Stimulated activated CD4-positive, alpha-beta T cell treated with anti-CD3 and anti-CD28 coated beads, Interleukin-1b, Interleukin-23, amount 100 ng/mL, for 4 hours (primary cell): ENCODE measurements at regions not wholly inside any gene's neighbourhood (a gene's known extent, or its start where the extent isn't known, plus 50 kb on each side); places are given as distances from the start of the nearest gene placed in this dataset.

Experiments
- DNase-seq, 2 donors: peaks; one replicate each; pipeline ENCODE4 v3.0.0-alpha.2; 2020; ENCODE audit warnings: low read depth in 2 of 2

DNA sequence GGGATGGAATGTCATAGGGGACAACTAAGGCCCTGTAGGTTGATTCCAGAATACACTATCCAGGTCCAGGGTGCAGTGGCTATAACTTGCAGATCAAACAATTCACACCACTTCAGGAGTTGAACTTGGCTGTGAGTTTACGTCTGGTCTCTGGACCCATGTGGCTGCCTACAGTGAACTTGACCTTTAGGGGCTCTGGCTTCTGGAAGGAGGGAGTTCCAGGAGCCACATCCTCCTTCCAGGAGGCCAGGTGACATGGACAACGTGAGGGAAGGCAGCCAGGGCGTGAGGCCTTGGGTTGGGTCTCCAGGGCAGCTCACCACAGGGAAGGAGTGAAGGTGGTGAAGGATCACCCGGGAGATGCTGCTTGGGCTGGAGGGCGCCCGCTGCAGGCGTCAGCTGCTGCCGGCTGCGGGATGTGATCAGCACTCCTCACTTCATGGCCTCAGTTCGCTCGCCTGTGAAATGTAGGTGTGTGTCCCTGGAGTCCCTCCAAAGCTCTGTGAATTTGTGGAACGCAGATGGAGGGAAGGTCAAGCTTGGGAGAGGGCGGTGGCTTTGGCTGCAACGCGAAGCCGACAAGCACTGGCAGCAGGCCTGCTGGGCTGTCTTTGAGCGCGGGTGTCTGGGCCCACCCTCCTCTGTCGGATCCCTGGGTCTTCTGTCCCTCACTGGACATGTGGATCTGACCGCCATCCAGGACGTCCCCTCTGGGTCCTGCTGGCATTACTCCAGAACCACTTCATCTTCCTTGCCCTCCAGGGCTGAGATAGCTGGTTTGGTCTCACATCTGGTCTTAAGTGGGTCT, 146.5 kb downstream of the GLI2 start:
- DNase-seq: no peak

DNA sequence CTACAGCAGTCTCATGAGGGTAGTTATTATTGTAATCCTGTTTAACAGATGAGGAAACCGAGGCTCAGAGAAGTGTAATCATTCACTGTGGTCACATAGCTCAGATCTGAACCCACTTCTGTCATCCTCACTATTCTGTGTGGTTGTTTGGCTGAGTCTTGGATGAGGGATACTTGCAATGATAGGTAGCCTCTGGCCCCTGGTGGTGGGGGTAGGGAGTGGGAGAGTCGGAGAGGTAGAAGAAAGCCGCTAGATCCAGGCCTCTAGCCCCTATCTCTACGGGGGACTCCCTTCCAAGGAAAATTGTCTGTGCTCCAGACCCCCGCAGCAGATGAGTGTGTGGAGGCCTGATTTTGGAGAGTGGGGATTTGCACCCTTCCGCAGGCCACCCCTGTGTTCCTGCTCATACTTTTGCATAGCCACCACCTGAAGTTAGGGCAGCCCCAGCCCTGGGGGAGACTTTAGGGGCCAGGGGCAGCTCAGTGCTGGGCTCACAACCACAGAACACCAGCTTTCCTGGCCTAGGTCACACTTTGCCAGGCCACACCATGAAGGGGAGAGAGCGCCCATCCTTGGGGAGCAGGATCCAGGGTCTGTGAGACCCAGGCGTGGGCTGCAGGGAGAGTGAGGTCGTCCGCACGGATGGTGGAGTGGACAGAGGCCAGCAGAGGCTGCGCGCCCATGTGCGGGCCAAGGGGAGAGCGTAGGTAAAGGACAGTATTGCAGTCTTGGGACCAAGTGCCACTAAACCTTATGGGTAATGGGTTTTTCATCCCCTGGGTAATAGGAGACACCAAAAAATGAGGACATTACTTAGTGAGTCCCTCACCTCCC, 148.2 kb downstream of the GLI2 start:
- DNase-seq: no peak

DNA sequence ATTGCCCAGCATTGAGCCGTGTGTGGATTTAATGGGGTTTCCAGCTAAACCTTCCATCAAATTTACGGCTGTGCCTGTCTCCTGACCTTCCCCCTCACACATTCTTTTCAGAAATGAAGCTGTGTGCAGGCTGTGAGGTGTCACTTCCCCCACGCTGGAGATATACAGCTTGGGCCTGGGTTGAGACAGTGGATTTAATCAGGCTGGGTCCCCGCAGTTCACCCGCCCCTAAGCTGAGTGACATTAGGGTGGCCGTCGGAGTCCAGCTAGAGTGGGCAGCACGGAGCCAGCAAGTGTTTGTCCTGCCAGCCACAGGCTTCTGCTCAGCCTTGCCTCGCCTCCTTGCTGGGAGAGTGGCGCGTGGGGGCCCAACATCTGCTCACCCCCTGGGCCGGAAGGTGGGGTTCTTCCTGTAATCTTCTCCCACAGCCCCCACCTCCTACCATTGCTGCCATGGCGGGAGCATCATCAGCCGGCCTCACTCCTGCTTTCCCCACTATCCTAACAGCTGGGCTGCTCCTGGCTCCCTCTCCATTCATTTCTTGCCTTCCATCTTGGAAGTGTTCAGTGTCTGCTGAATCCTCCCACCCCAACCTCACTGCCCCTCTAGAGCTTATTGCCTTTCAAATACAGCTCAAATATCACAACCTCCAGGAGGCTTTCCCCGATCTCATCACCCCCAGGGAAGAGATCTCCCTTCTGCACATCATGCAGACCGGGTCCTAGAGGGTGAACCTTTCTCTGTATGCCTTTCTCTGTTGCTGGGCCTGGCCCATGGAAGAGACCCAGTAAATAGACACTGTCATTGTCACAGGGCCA, 149.0 kb downstream of the GLI2 start:
- no peak for DNase-seq

DNA sequence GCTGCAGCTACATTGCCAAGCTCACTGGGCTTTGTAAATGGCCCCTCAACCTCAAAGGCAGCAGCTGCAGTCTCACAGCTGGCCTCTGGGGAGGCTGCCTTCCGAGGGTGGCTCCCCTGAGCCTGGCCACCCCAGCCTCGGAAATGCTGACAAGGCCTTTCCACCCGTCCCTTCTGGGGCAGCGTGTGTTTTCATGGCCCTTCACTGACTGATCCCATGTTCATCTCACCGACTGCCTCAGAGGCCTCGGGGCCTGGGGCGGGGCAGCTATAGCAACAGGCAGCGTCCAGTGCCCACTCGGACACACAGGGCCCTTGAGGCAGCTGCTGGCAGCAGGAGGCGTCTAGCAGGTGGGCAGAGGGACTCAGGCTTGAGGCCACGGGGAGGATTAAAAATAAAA, 149.7 kb downstream of the GLI2 start:
- no peak for DNase-seq

DNA sequence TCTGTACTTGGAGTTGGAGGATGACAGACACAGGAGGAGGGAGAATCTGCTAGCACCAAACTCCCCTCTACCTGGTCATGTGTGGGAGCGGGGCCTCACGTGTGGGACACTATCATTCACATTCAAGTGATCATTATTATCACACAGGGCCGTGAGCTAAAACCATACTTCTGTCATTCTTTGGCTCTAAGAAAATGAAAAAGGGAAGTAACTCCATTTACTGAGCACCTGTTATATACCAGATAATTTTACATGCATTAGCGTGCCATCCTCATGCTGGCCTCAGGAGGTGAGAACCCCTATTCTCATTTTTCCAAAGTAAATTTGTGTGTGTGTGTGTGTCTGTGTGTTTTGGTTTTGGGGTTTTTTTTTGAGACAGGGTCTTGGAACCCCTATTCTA, 150.1 kb downstream of the GLI2 start:
- DNase-seq: no peak

DNA sequence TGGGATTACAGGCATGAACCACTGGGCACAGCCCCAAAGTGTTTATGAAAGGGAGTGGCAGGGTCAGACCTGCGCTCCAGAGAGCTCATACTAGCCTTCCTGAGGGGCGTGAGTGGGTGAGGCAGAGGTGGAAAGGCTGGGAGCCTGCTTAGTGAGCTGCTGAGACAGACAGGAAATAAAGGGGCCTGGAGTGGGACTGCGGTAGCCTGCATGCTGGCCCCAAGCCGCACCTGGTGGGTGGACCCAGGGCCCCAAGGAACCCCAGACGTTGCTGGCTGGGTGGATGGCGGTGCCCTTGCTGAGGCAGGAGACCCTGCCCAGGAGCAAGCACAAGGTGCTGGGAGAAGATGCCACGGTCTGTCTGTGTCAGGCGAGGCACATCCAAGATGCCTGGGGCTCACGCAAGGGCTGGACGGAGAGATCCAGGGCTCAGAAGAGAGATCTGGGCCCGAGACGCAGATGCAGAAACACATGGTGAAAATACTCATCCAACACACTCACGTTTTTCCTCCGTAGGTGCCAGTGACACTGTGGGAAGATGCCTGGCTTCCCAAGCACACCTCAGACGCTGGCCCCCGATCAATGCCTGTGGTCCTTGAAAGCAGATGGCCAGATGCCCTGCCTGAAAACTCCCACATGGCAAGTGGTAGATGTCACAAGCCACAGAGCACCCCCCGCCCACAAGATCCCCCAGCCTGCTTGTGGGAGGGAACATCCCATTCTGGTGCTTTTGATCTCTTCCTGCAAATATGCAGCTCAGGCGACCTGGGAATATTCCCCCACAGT, 151.1 kb downstream of the GLI2 start:
- DNase-seq: no peak

DNA sequence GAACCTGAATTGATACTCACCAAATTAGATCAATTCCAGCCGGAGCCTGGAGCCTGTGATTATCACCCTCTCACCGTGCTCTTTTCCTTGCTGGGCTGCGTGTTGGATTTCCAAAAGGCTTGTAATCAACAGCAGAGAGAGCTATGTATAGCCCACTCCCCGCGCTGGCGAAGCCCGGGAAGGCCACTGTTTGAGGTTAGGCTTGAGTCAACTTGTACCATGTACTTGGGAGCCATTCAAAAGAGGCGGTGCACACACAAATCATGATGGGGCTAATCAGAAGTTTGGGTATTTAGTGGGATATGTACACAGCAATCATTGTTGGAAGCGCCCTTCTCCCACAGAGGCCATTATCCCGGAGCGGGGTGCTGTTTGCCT, 151.6 kb downstream of the GLI2 start:
- no peak for DNase-seq

DNA sequence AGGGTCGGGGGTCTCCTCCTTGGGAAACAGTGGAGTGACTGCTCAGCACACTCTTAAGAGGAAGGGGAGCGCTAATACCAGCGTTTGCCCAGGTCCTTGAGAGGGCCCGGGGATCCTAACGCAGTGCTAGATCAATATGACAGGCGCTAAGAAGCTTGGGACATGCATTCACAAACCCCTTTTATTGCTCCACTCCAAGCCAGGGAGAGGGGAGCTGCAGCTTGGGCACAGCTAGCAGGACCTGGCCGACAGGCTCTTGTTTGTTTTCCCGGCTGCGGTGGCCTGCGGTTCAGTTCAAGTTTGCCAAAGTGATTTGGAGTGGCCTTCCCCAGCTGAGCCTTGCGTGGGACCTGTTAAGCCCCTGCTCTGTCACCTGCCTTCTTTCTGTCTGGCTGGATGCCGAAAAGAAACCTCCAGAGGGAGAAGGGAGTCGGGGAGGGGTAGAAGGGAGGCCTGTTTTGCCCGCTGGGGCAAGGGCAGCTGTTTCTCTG, 152.1 kb downstream of the GLI2 start:
- DNase-seq: no peak

DNA sequence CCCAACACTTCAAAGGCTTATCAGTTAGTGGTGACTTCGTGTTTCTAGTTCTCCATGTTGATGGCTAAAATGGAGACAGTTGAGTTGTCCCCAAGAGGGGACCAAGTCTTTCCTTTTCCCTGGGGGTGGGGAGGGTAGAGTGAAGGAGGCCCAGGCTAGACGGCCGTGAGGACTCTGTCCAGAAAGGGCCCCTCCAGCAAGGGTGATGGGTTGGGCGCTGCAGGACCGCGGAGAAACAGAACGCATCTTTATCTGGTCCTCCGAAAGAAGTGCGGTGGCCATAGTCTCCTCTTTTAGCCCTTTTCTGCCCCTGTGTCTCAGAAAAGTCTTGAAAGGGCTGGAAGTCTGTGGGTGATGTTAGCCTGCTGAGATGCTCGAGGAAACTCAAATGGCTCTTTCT, 153.2 kb downstream of the GLI2 start:
- no peak for DNase-seq

DNA sequence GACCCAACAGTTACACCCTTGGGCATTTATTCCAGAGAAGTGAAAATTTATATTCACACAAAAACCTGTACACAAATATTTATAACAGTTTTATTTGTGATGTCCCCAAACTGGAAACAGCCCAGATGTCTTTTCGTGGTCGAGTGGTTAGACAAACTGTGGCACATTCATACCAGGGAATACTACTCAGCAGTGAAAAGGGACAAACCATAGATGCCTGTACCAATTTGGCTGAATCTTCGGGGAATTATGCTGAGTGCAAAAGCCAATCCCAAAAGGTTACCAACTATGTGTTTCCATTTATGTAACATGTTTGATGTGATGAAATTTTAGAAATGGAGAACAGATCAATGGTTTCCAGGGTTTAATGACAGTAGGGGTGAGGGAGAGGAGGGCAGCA, 154.3 kb downstream of the GLI2 start:
- no peak for DNase-seq

DNA sequence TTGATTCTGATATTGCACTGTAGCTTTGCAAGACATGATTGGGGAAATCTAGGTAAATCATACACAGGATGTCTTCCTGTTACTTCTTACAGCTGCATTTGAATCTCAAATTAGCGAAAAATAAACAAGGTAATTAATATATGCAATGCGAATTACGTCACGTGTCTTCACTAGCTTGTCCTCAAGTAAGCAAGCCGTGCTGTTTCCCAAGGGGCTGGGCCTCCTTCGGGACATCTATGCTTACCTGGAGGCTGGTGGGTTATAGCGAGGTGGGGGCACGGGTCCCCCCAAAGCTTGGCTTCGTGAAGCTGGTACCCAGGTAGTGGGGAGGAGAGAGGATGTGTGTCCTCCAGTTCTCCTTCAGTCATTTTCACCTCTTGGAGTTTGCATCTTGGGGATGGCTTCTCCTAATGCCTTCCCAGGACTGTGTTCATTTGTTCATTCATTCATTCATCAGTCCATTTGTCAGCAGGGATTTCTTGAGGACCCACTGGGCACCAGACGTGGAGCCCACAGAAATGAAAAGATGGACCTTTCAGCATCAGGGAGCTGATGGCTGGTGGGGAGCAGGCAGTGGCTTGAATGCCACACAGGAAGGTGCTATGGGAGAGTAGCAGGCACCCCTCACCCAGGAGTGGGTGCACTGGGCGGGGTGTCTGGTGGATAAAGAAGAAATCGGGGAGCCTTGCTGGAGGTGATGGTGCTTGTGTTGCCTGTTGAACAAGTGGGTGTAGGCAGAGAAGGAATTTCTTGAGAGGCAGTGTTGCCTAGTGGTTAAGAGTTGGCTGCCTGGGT, 155.1 kb downstream of the GLI2 start:
- DNase-seq: no peak

DNA sequence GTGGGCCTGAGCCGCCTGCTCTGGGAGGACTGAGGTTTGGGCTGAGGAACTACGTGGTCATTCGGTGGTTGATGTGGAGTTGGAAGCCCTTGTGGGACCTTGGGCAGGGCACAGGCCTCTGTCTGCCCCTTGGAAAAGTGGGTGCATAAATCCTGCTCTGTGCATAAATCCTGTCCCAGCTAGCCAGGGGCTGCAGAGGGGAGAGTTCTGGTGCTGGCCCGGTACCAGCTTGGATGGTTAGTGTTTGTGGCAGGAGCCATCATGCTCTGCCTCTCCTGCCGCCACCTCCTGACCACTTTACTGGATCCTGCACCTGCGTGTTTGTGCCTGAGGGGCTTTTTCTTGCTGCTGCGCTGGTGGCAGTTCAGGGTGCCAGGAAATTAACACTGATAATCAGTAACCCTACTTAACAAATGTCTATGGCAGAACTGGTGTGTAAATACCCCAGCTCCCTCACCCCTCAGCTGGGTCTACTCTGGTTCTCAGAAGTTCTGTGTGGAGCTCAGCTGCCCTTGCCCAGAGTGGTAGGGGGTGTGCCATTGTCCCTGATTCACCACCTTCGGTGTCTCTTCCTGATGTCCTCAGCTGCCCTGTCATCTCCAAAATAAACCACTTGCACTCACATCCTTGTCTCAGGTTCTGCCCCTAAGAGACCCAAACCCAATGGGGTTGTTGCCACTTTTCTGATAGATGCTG, 156.8 kb downstream of the GLI2 start:
- no peak for DNase-seq

DNA sequence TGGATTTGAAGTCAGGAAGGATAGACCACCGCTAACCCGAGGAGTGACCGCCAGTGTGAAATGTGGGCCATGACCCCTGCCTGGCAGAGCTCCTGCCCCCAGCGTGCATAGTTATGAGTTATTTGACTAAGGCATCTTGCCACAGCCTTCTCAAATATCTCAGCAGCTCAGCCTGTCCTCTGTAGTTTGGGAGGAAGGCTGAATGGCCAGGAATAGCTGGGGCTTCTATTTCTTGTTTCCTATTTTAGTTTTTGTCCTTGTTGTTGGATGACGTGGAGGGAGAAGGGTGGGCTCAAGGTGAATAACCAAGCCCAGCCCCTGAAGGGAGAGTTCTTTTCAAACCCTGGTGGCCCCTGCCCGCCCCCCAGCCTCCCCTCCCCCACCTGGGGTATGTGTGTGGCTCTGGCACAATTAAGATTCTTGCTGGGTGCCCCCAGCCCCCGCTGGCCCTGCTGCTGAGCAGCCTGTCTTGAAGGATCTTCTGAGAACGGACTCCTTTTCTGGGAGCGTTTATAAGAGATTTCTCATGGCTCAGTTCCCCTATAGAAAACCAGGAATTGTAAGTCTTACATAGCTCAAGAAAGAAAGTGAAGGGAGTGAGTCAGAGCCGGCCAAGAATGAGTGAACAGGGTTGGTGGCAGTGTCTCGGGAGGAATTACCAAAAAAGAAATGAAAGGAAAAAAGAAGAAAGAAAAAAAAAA, 157.4 kb downstream of the GLI2 start:
- no peak for DNase-seq

DNA sequence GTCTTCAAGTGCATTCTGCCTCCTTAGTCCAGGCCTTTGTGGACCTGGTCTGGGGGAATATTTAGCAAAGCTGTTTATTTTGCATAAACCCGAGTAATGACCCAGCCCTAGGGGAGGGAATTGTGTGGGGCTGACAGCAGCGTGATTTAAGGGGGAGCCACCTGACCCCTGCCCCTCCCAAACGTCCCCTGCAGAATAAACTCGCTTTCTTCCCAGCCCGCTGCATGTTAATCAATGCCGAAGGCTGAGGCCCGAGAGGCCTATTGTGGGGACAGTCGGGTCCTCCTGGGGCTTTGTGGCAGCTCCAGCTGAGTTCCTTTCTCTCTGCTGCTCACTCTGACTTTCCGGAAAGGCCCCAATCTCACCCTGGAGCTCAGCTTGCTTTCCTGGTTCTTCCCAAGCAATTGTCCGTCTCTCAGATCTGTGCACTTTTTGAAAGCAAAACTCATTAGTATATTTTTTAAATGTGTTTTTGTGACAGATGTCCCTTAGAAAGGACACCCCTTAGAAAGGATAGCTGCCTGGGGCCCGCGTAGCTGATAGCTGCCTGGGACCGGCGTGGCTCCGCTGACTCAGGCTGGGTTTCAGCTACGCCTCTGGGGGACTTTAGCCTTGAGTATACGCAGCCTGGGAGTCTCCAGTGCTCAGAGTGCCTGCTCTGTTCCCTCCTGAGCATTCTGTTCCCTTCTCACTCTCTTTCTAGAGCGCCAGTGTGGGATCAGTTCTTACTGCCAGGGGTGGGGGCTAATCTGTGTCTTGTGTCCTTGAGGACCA, 158.3 kb downstream of the GLI2 start:
- no peak for DNase-seq

DNA sequence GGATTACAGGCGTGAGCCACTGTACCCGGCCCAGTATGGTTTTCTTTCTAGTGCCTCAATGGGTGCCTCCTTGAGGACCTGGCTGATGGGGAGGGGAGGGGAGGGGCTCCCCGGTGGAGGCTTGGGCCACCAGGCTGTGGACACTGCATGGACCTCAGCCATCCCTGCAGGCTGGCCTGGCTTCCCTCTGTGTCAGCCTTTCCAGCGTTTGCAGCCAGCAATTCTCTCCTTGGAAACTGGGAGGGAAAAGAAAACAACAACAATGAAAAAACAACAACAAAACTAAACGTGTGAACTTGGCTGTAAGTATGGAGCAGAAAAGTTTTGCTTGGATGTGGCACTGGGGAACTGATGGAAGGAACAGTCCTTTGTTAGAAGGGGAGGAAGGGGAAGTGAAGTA, 159.3 kb downstream of the GLI2 start:
- no peak for DNase-seq

DNA sequence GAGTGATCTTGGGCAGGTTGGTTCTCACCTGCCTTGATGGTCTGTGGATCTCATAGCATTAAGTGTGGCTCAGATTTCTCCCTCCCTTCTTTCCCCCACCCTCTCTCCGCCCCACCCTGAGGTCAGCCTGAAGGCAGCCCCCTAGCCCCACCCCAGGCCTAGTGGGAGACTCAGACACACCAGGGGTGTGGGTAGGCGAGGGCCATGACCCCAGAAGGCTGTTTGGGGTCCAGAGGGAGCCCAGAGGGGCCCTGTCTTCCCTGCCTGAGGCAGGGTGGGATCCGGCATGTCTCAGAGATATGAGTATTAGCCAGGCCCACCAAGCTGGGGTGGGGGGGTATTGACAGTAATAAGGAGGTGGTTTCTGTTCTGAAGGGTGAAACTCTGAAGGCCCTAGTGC, 160.5 kb downstream of the GLI2 start:
- DNase-seq: no peak

DNA sequence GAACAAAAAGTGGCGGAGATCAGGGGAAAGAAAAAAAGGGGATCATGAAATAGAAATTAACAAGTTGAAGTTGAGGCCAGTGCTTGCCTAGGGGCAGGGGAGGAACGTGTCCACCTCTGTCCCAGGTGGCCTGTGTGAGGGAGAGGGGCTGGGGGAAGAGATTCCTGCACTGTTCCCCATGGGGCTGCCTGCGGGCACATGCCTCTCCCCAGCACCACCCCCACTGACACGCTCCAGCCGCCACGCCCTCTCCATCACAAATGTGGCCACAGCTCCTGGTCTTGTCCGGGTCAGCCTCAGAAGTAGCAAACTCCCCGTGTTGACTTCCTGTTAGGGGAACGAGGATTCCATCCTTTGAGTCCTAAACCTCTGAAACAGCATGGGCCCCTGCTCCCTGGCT, 161.2 kb downstream of the GLI2 start:
- no peak for DNase-seq

DNA sequence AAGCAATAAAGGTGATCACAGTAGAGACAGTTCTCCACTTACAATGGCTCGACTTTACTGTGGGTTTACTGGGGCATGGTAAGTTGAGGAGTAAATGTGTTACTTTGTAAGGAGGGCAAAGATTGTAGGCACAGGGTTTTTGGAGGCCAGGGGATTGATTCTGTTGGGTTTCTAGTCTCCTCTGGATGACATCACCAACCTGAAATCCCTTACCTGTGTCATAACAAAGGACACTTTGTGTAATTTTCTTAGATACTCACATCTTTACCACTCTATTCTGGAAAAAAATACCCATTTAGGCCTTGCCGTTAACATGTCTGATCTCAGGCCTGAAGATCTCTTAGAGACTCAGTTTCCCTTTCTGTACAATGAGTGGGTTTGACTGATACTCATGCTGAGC, 161.7 kb downstream of the GLI2 start:
- no peak for DNase-seq

DNA sequence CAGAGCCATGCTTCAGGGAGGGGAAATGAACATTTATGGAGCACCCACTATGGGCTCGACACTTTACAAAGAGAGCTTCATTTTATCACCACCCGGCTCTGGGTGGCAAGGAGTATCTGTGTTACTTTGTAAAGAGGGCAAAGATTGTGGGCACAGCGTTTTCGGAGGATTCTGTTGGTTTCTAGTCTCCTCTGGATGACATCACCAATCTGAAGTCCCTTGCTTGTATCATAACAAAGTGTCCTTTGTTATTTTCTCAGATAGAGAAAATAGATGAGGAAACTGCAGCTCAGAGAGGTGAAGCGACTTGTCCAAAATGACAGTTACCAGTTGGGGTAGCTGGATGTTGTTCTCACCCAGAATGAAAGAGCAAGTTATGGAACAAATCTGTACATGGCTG, 162.8 kb downstream of the GLI2 start:
- no peak for DNase-seq
